ENCODE measurements at regions not wholly inside any gene's neighbourhood (a gene's known extent, or its start where the extent isn't known, plus 50 kb on each side); places are given as distances from the start of the nearest gene placed in this dataset.

DNA sequence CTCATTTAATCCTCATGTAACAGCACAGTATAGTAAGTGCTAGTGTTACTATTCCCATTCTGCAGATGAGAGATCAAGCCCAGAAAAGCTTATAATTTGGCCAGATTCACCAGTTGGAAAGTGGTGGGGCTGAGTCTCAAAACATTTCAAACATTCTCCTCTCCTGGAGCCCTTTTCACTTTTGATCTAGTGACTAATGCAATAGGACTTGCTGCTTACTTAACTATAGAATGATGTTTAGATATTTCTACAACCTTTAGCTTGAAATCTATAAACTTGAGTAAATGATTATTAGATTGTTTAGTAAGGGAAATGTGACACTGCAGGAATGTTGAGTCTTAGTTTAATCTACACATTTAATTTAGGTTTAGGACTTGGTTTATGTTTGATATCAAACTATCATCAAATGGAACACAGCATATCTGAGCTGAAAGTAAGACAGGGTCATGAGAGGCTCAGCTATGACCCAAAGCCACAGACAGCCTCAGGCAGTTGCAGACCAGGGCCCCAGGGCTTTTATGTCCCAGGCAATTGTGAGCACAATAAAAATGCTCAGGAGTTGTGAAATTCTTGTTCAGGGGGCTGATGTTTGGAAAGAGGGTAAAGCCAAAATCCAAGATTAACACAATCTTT, 199.5 kb upstream of the HS3ST1 start:
- no peak overlapping the region for H3K4me3 ChIP-seq (ENCODE audit: low read depth, low read length)
- TF ChIP-seq, protein P1, sequence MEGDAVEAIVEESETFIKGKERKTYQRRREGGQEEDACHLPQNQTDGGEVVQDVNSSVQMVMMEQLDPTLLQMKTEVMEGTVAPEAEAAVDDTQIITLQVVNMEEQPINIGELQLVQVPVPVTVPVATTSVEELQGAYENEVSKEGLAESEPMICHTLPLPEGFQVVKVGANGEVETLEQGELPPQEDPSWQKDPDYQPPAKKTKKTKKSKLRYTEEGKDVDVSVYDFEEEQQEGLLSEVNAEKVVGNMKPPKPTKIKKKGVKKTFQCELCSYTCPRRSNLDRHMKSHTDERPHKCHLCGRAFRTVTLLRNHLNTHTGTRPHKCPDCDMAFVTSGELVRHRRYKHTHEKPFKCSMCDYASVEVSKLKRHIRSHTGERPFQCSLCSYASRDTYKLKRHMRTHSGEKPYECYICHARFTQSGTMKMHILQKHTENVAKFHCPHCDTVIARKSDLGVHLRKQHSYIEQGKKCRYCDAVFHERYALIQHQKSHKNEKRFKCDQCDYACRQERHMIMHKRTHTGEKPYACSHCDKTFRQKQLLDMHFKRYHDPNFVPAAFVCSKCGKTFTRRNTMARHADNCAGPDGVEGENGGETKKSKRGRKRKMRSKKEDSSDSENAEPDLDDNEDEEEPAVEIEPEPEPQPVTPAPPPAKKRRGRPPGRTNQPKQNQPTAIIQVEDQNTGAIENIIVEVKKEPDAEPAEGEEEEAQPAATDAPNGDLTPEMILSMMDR (IDR thresholded peaks at IDR 0.05; ENCODE audit: insufficient read depth, low read length): no peak
- peak; percentile 55 for DNase-seq (ENCODE audit: low read depth)

DNA sequence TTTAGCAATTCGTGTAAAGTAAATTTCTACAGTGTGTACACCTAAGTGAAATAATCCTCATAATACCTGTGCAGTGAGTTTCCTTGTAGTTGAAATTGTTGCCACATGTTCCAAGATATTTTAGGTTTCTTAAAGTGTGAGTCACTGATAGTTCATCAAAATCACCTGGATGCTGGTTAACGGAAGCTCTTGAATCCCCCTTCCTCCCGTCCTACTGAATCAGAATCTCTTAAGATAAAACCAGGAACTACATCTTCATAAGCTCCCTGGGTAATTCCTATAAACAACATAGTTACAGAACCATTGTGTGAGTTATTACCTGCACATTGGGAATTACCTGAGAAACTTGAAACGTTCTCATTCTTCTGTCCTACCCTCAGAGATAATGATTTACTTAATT, 197.4 kb upstream of the HS3ST1 start:
- TF ChIP-seq, protein P1 (IDR thresholded peaks at IDR 0.05; ENCODE audit: insufficient read depth, low read length): no peak
- no peak for DNase-seq (ENCODE audit: low read depth)
- H3K4me3 ChIP-seq (ENCODE audit: low read depth, low read length): no peak overlapping the region

DNA sequence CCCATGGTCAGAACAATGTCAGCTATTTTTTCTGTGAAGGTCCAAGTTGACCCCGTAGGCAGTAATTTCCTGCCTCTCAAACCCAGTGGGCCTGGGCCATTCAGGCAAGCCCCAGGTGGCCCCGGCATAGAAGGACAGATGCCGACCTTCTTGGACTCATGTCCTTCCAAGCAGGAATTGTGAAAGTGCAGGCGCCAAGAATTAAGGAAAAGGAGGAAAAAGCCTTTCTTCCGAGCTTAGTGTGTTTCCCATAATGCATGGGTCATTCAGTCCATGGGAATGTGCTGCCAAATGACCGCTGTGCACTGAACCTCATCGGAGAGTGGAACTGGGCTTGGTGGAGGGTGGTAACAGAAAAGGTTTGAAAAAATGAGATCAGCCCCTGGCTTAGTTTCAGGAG, 196.5 kb upstream of the HS3ST1 start:
- no peak overlapping the region for H3K4me3 ChIP-seq (ENCODE audit: low read depth, low read length)
- TF ChIP-seq, protein P1 (IDR thresholded peaks at IDR 0.05; ENCODE audit: insufficient read depth, low read length): no peak
- no peak for DNase-seq (ENCODE audit: low read depth)

DNA sequence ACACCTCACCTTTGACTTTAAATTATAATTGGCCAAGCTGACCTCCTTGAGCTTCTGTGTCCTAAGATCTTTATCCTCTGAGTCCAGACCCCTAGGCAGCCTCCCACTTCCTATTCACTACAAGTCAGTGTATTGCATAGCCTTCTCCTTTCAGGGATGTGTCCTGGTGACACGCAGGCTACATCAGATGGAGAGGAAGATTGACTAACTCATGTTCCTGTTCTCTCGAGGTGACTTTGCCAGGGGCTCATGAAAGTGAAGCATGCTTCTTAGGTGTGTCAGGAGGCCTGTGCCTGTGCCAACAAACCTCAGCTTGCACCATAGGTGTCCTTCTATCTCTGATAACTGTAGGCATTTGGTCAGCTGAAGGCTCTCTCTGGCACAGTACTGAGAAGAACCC, 195.7 kb upstream of the HS3ST1 start:
- no peak for DNase-seq (ENCODE audit: low read depth)
- H3K4me3 ChIP-seq (ENCODE audit: low read depth, low read length): no peak overlapping the region
- TF ChIP-seq, protein P1 (IDR thresholded peaks at IDR 0.05; ENCODE audit: insufficient read depth, low read length): no peak

DNA sequence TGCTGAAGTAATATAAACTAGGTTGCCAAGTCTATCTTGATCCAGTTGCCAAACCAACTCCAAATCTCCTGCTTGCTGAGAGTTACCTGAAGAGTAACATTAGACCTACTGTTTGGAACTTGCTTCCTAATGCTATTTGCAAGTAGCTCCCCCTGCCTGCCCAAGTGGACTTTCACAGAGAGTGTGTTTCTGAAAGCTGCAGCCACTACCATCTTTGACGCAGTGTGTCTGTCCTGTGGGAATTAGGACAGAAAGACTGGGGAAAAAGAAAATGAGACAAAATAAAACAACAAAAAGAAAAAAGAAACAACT, 195.0 kb upstream of the HS3ST1 start:
- TF ChIP-seq, protein P1 (IDR thresholded peaks at IDR 0.05; ENCODE audit: insufficient read depth, low read length): peak; percentile 53
- peak; percentile 32 for DNase-seq (ENCODE audit: low read depth)
- no peak overlapping the region for H3K4me3 ChIP-seq (ENCODE audit: low read depth, low read length)

DNA sequence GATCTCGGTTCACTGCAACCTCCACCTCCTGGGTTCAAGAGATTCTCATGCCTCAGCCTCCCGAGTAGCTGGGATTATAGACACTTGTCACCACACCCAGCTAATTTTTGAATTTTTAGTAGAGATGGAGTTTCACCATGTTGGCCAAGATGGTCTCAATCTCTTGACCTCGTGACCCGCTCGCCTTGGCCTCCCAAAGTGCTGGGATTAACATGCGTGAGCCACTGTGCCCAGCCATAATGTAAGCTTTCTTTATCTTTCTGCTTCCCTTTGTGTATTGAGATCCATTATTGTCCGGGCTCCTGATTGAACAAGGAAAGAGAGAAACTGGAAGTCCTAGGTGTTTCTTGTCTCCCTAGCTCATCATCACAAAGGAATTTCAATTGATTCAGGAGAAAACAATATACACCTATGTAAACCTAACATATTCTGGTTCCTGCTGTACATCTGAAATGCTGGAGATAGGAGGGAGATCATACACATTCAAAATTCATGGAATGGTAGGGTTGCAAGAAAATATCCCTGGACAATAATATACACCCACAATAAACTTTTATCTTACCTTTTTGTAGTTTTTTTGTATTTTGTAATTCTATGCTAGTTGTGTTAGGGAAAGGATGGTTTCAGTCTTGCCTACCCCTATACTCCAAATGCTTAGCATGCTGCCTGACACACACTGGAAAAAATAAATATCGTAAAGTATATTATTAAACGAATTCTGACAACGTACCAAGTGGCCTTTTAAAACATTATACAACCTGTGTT, 194.4 kb upstream of the HS3ST1 start:
- DNase-seq (ENCODE audit: low read depth): no peak
- no peak overlapping the region for H3K4me3 ChIP-seq (ENCODE audit: low read depth, low read length)
- TF ChIP-seq, protein P1 (IDR thresholded peaks at IDR 0.05; ENCODE audit: insufficient read depth, low read length): no peak
